ENCODE measurements at regions not wholly inside any gene's neighbourhood (a gene's known extent, or its start where the extent isn't known, plus 50 kb on each side); places are given as distances from the start of the nearest gene placed in this dataset.

GRCh38 chr6:78629154-78629721, 238.1 kb upstream of the IRAK1BP1 start:
- peaks cover 0 to 4% (median 0%) of the 10 kb centered on the region in 4 donors for H3K4me1 ChIP-seq (ENCODE audit: control insufficient read depth in 4 of 4, insufficient read depth in 4 of 4, low read length in 3 of 4)
- H3K36me3 ChIP-seq (ENCODE audit: control insufficient read depth in 4 of 4, insufficient read depth in 3 of 4, low read depth in 1 of 4, low read length in 3 of 4), result no peaks in the 10 kb centered on the region
- H3K27me3 ChIP-seq (ENCODE audit: control insufficient read depth in 4 of 4, insufficient read depth in 4 of 4, low read length in 3 of 4), result no peaks in the 10 kb centered on the region
- whole genome bisulfite sequencing, result 17% methylated on average over 27 of the region's 27 CpGs
- no peak overlapping the region for H3K9ac ChIP-seq (ENCODE audit: low read depth in 1 of 2, low read length in 2 of 2)
- H3K9me3 ChIP-seq (ENCODE audit: control insufficient read depth in 4 of 4, low read length in 3 of 4), result peaks cover 0 to 3% (median 0%) of the 10 kb centered on the region in 4 donors
- H3K4me3 ChIP-seq (ENCODE audit: low read depth in 1 of 3, low read length in 3 of 3), result peak overlapping the region in 2 of 3 donors; percentile 12 to 46
- DNase-seq (ENCODE audit: low spot score), result no peak
- no peak for TF ChIP-seq YY1 (IDR thresholded peaks at IDR 0.05)
- TF ChIP-seq, protein P1, sequence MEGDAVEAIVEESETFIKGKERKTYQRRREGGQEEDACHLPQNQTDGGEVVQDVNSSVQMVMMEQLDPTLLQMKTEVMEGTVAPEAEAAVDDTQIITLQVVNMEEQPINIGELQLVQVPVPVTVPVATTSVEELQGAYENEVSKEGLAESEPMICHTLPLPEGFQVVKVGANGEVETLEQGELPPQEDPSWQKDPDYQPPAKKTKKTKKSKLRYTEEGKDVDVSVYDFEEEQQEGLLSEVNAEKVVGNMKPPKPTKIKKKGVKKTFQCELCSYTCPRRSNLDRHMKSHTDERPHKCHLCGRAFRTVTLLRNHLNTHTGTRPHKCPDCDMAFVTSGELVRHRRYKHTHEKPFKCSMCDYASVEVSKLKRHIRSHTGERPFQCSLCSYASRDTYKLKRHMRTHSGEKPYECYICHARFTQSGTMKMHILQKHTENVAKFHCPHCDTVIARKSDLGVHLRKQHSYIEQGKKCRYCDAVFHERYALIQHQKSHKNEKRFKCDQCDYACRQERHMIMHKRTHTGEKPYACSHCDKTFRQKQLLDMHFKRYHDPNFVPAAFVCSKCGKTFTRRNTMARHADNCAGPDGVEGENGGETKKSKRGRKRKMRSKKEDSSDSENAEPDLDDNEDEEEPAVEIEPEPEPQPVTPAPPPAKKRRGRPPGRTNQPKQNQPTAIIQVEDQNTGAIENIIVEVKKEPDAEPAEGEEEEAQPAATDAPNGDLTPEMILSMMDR (IDR thresholded peaks at IDR 0.05; ENCODE audit: low read depth, low read length, missing input control), result no peak
- no peak for TF ChIP-seq SP1 (IDR thresholded peaks at IDR 0.05)
- TF ChIP-seq FOXA1 (IDR thresholded peaks at IDR 0.05), result no peak
- TF ChIP-seq RAD21 (IDR thresholded peaks at IDR 0.05), result no peak
- TF ChIP-seq EGR1 (IDR thresholded peaks at IDR 0.05; ENCODE audit: low read depth in 2 of 2), result no peak
- TF ChIP-seq GABPA (IDR thresholded peaks at IDR 0.05 in 1 of 2, conservative IDR thresholded peaks at IDR 0.05 in 1 of 2), result no peak
- TF ChIP-seq TAF1 (conservative IDR thresholded peaks at IDR 0.05), result no peak
- TF ChIP-seq FOXA2 (IDR thresholded peaks at IDR 0.05), result no peak
- no peak for TF ChIP-seq NR2F2 (IDR thresholded peaks at IDR 0.05)
- no peak for TF ChIP-seq HNF4G (IDR thresholded peaks at IDR 0.05)
- no peak for TF ChIP-seq RXRA (IDR thresholded peaks at IDR 0.05)
- TF ChIP-seq ZBTB33 (IDR thresholded peaks at IDR 0.05), result no peak
- TF ChIP-seq ATF3 (IDR thresholded peaks at IDR 0.05), result no peak
- TF ChIP-seq JUND (IDR thresholded peaks at IDR 0.05), result no peak
- TF ChIP-seq, protein P2, sequence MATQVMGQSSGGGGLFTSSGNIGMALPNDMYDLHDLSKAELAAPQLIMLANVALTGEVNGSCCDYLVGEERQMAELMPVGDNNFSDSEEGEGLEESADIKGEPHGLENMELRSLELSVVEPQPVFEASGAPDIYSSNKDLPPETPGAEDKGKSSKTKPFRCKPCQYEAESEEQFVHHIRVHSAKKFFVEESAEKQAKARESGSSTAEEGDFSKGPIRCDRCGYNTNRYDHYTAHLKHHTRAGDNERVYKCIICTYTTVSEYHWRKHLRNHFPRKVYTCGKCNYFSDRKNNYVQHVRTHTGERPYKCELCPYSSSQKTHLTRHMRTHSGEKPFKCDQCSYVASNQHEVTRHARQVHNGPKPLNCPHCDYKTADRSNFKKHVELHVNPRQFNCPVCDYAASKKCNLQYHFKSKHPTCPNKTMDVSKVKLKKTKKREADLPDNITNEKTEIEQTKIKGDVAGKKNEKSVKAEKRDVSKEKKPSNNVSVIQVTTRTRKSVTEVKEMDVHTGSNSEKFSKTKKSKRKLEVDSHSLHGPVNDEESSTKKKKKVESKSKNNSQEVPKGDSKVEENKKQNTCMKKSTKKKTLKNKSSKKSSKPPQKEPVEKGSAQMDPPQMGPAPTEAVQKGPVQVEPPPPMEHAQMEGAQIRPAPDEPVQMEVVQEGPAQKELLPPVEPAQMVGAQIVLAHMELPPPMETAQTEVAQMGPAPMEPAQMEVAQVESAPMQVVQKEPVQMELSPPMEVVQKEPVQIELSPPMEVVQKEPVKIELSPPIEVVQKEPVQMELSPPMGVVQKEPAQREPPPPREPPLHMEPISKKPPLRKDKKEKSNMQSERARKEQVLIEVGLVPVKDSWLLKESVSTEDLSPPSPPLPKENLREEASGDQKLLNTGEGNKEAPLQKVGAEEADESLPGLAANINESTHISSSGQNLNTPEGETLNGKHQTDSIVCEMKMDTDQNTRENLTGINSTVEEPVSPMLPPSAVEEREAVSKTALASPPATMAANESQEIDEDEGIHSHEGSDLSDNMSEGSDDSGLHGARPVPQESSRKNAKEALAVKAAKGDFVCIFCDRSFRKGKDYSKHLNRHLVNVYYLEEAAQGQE (IDR thresholded peaks at IDR 0.05), result no peak
- no peak overlapping the region for H3K27ac ChIP-seq (ENCODE audit: low read depth in 1 of 2, low read length in 2 of 2)

- no peak overlapping the region for H3K9ac ChIP-seq (ENCODE audit: low read depth in 1 of 2, low read length in 2 of 2)
- no peaks in the 10 kb centered on the region for H3K36me3 ChIP-seq (ENCODE audit: control insufficient read depth in 4 of 4, insufficient read depth in 3 of 4, low read depth in 1 of 4, low read length in 3 of 4)
- peaks cover 0 to 3% (median 0%) of the 10 kb centered on the region in 4 donors for H3K9me3 ChIP-seq (ENCODE audit: control insufficient read depth in 4 of 4, low read length in 3 of 4)
- H3K4me3 ChIP-seq (ENCODE audit: low read depth in 1 of 3, low read length in 3 of 3), result no peak overlapping the region
- H3K4me1 ChIP-seq (ENCODE audit: control insufficient read depth in 4 of 4, insufficient read depth in 4 of 4, low read length in 3 of 4), result peaks cover 0 to 4% (median 0%) of the 10 kb centered on the region in 4 donors
- no peak for DNase-seq (ENCODE audit: low spot score)
- H3K27me3 ChIP-seq (ENCODE audit: control insufficient read depth in 4 of 4, insufficient read depth in 4 of 4, low read length in 3 of 4), result no peaks in the 10 kb centered on the region
- WGBS, result 85% methylated on average over 22 of the region's 22 CpGs
- H3K27ac ChIP-seq (ENCODE audit: low read depth in 1 of 2, low read length in 2 of 2), result no peak overlapping the region
- TF ChIP-seq, protein P2 (IDR thresholded peaks at IDR 0.05), result no peak
- TF ChIP-seq JUND (IDR thresholded peaks at IDR 0.05) (no peak), FOXA2 (IDR thresholded peaks at IDR 0.05) (no peak), TAF1 (conservative IDR thresholded peaks at IDR 0.05) (no peak), NR2F2 (IDR thresholded peaks at IDR 0.05) (no peak), RXRA (IDR thresholded peaks at IDR 0.05) (no peak), ATF3 (IDR thresholded peaks at IDR 0.05) (no peak), HNF4G (IDR thresholded peaks at IDR 0.05) (no peak), EGR1 (IDR thresholded peaks at IDR 0.05; ENCODE audit: low read depth in 2 of 2) (no peak), HNF4A (conservative IDR thresholded peaks at IDR 0.05) (no peak), FOXA1 (IDR thresholded peaks at IDR 0.05) (no peak)
- TF ChIP-seq, protein P3, sequence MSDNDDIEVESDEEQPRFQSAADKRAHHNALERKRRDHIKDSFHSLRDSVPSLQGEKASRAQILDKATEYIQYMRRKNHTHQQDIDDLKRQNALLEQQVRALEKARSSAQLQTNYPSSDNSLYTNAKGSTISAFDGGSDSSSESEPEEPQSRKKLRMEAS (IDR thresholded peaks at IDR 0.05), result no peak
These were observed 237.5 kb upstream of the IRAK1BP1 start for GRCh38 chr6:78629836-78630235.
